Smooth muscle cell (in vitro differentiated cells): ENCODE measurements at regions not wholly inside any gene's neighbourhood (a gene's known extent, or its start where the extent isn't known, plus 50 kb on each side); places are given as distances from the start of the nearest gene placed in this dataset.

Experiments used
- DNase-seq: peaks from one replicate; lab custom pipeline; 2025; ENCODE audit not compliant: unreplicated experiment; lab: John Stamatoyannopoulos, UW
- H2AFZ ChIP-seq: fragments of 200-600 bp; sonication (generic); 2 replicates; pipeline ENCODE4 v1.6.0; 2016; ENCODE audit warnings: antibody characterized with exemption, low read depth, mild to moderate bottlenecking
- H3F3A ChIP-seq: fragments of 200-600 bp; sonication (generic); 2 replicates; pipeline ENCODE4 v1.6.0; 2017; ENCODE audit warnings: antibody characterized with exemption, low read depth
- H3K27ac ChIP-seq: fragments of 200-600 bp; sonication (generic); 2 replicates; pipeline ENCODE4 v1.5.1; 2016; ENCODE audit warnings: low read depth, mild to moderate bottlenecking
- H3K27me3 ChIP-seq: fragments of 200-600 bp; sonication (generic); 2 replicates; pipeline ENCODE4 v1.6.1; 2016; ENCODE audit warnings: low read depth, mild to moderate bottlenecking
- H3K36me3 ChIP-seq: fragments of 200-600 bp; sonication (generic); 2 replicates; pipeline ENCODE4 v1.5.1; 2016; ENCODE audit warnings: low read depth
- H3K4me1 ChIP-seq: fragments of 200-600 bp; sonication (generic); 2 replicates; pipeline ENCODE4 v1.5.1; 2016; ENCODE audit warnings: low read depth
- H3K4me2 ChIP-seq: fragments of 200-600 bp; sonication (generic); 2 replicates; pipeline ENCODE4 v1.6.0; 2016; ENCODE audit warnings: mild to moderate bottlenecking
- H3K4me3 ChIP-seq: fragments of 200-600 bp; sonication (generic); 2 replicates; pipeline ENCODE4 v1.5.1; 2016; ENCODE audit warnings: mild to moderate bottlenecking
- H3K79me2 ChIP-seq: fragments of 200-600 bp; sonication (generic); 2 replicates; pipeline ENCODE4 v1.6.0; 2016; ENCODE audit warnings: low read depth, mild to moderate bottlenecking
- H3K9ac ChIP-seq: fragments of 200-600 bp; sonication (generic); 2 replicates; pipeline ENCODE4 v1.6.0; 2016; ENCODE audit warnings: low read depth
- H3K9me3 ChIP-seq: fragments of 200-600 bp; sonication (generic); replicated peaks from 2 replicates; pipeline ENCODE4 v1.5.1; 2016; ENCODE audit warnings: low read depth
- H4K20me1 ChIP-seq: fragments of 200-600 bp; sonication (generic); 2 replicates; pipeline ENCODE4 v1.6.0; 2016; ENCODE audit warnings: low read depth
- WGBS: methylation state at CpG from one replicate; pipeline ENCODE4 v1.1.7; 2016; ENCODE audit warnings: low lambda C conversion rate; 5-methylcytosine and 5-hydroxymethylcytosine counted together
- TF ChIP-seq, protein P1 (sequence below): fragments of 200-600 bp; sonication (generic); IDR thresholded peaks from 2 replicates; pipeline ENCODE4 v1.5.1; 2017; ENCODE audit warnings: borderline replicate concordance, mild to moderate bottlenecking, antibody characterized with exemption; ENCODE audit not compliant: insufficient read depth, poor library complexity, severe bottlenecking

- H3K9me3 ChIP-seq, result no peaks in the 10 kb centered on the region
- WGBS, result 85% methylated on average over 3 of the region's 3 CpGs
- TF ChIP-seq, protein P1, sequence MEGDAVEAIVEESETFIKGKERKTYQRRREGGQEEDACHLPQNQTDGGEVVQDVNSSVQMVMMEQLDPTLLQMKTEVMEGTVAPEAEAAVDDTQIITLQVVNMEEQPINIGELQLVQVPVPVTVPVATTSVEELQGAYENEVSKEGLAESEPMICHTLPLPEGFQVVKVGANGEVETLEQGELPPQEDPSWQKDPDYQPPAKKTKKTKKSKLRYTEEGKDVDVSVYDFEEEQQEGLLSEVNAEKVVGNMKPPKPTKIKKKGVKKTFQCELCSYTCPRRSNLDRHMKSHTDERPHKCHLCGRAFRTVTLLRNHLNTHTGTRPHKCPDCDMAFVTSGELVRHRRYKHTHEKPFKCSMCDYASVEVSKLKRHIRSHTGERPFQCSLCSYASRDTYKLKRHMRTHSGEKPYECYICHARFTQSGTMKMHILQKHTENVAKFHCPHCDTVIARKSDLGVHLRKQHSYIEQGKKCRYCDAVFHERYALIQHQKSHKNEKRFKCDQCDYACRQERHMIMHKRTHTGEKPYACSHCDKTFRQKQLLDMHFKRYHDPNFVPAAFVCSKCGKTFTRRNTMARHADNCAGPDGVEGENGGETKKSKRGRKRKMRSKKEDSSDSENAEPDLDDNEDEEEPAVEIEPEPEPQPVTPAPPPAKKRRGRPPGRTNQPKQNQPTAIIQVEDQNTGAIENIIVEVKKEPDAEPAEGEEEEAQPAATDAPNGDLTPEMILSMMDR, result no peak
- no peak overlapping the region for H3K4me2 ChIP-seq
- no peaks in the 10 kb centered on the region for H3K79me2 ChIP-seq
- no peak for DNase-seq
- no peaks in the 10 kb centered on the region for H3K4me1 ChIP-seq
- no peak overlapping the region for H2AFZ ChIP-seq
- no peaks in the 10 kb centered on the region for H3K36me3 ChIP-seq
- H3K4me3 ChIP-seq, result no peak overlapping the region
- H3K9ac ChIP-seq, result no peak overlapping the region
- H3K27me3 ChIP-seq, result no peaks in the 10 kb centered on the region
- no peaks in the 10 kb centered on the region for H4K20me1 ChIP-seq
- no peaks in the 10 kb centered on the region for H3F3A ChIP-seq
- no peak overlapping the region for H3K27ac ChIP-seq
Observed at GRCh38 chr9:18352711-18353110, 121.2 kb upstream of the ADAMTSL1 start.

GRCh38 chr9:18353473-18353872, 120.5 kb upstream of the ADAMTSL1 start:
- TF ChIP-seq, protein P1, result no peak
- no peak overlapping the region for H3K4me3 ChIP-seq
- DNase-seq, result no peak

DNA sequence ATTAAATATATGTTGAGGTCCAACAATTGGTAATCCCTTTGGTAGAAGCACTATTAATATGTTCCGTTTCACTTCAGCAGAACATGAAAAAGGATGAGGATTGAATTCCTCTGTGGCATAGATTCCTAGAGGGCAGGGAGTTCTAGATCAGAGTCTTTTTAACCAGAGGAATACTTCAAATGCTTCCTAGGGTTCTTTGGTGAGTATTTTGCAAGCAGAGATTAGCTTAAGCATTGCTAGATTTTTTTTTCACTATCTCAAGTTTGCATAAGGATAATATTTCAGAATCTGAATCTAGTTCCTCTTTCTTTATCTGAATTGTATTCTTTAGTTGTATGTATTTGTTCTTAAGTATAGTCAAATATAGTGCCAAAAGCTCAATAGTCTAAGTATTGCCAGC, 116.6 kb upstream of the ADAMTSL1 start:
- DNase-seq, result no peak

More at GRCh38 chr9:18353473-18353872, 120.5 kb upstream of the ADAMTSL1 start:
- H3K9me3 ChIP-seq, result no peaks in the 10 kb centered on the region
- H3K9ac ChIP-seq, result no peak overlapping the region
- H2AFZ ChIP-seq, result no peak overlapping the region
- H4K20me1 ChIP-seq, result no peaks in the 10 kb centered on the region
- no peaks in the 10 kb centered on the region for H3K36me3 ChIP-seq
- no peak overlapping the region for H3K27ac ChIP-seq
- H3K4me2 ChIP-seq, result no peak overlapping the region
- no peaks in the 10 kb centered on the region for H3F3A ChIP-seq
- no peaks in the 10 kb centered on the region for H3K79me2 ChIP-seq
- H3K27me3 ChIP-seq, result no peaks in the 10 kb centered on the region
- no peaks in the 10 kb centered on the region for H3K4me1 ChIP-seq

DNA sequence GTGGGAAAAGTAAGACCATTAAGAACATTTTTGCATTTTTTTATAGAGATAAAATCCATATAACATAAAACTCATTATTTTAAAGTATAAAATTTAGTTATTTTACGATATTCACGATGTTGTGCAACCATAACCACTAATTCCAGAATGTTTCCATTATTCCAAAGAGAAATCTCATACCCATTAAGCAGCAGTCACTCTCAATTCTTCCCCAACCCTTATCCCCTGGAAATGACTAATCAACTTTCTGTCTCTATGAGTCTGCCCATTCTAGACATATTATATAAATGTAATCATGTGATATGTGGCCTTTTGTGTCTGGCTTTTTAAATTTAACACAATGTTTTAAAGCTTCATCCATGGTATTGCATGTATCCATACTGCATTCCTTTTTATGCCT, 115.6 kb upstream of the ADAMTSL1 start:
- no peaks in the 10 kb centered on the region for H3K4me1 ChIP-seq
- DNase-seq, result no peak
- no peaks in the 10 kb centered on the region for H4K20me1 ChIP-seq
- H3K27me3 ChIP-seq, result no peaks in the 10 kb centered on the region
- no peaks in the 10 kb centered on the region for H3K79me2 ChIP-seq
- no peaks in the 10 kb centered on the region for H3F3A ChIP-seq
- H3K36me3 ChIP-seq, result no peaks in the 10 kb centered on the region
- H3K4me3 ChIP-seq, result no peak overlapping the region
- no peak overlapping the region for H3K4me2 ChIP-seq
- no peak overlapping the region for H2AFZ ChIP-seq
- no peaks in the 10 kb centered on the region for H3K9me3 ChIP-seq
- TF ChIP-seq, protein P1, result no peak
- 85% methylated on average over 2 of the region's 2 CpGs for WGBS
- no peak overlapping the region for H3K9ac ChIP-seq
- peak overlapping the region; percentile 53 for H3K27ac ChIP-seq

More for the DNA sequence above, 116.6 kb upstream of the ADAMTSL1 start:
- WGBS, result 63% methylated on average over 1 of the region's 1 CpG
- Histone ChIP-seq H3K36me3 (no peaks in the 10 kb centered on the region), H2AFZ (no peak overlapping the region), H3K9me3 (no peaks in the 10 kb centered on the region), H4K20me1 (no peaks in the 10 kb centered on the region), H3K4me1 (no peaks in the 10 kb centered on the region), H3K27me3 (no peaks in the 10 kb centered on the region), H3K4me3 (no peak overlapping the region), H3K9ac (no peak overlapping the region), H3K79me2 (no peaks in the 10 kb centered on the region), H3K27ac (no peak overlapping the region), H3K4me2 (peak overlapping the region; percentile 37), H3F3A (no peaks in the 10 kb centered on the region)
- TF ChIP-seq, protein P1, result no peak
